Effector memory CD4-positive, alpha-beta T cell (primary cell): ENCODE measurements at regions not wholly inside any gene's neighbourhood (a gene's known extent, or its start where the extent isn't known, plus 50 kb on each side); places are given as distances from the start of the nearest gene placed in this dataset.
"Not testable (repeated sequence)": the region's sequence is repeated elsewhere in the genome, so short reads cannot be mapped to it uniquely, and the experiment has no call there.

Source experiments
- DNase-seq, 3 donors: peaks; one replicate each; pipeline ENCODE4 v3.0.0-alpha.2; 2020
- H3K27ac ChIP-seq: 2 replicates; pipeline ENCODE4 v1.7.0; 2013; ENCODE audit warnings: mild to moderate bottlenecking, low read length, moderate library complexity; ENCODE audit not compliant: insufficient read depth, poor library complexity, severe bottlenecking
- H3K27me3 ChIP-seq: replicated peaks from 2 replicates; pipeline ENCODE4 v1.7.0; 2013; ENCODE audit warnings: mild to moderate bottlenecking, low read length; ENCODE audit not compliant: insufficient read depth, control insufficient read depth, poor library complexity, severe bottlenecking
- H3K36me3 ChIP-seq: 2 replicates; pipeline ENCODE4 v1.7.0; 2013; ENCODE audit warnings: mild to moderate bottlenecking, low read length, moderate library complexity; ENCODE audit not compliant: control insufficient read depth, insufficient read depth
- H3K4me1 ChIP-seq: 2 replicates; pipeline ENCODE4 v1.7.0; 2013; ENCODE audit warnings: low read length, mild to moderate bottlenecking; ENCODE audit not compliant: control insufficient read depth, insufficient read depth, poor library complexity, severe bottlenecking
- H3K4me3 ChIP-seq: 2 replicates; pipeline ENCODE4 v1.7.0; 2013; ENCODE audit warnings: low read length, low read depth, mild to moderate bottlenecking; ENCODE audit not compliant: insufficient read depth, poor library complexity, severe bottlenecking
- H3K9me3 ChIP-seq: 2 replicates; pipeline ENCODE4 v1.7.0; 2013; ENCODE audit warnings: mild to moderate bottlenecking, low read length, moderate library complexity; ENCODE audit not compliant: control insufficient read depth

GRCh38 chr4:27662426-27662825, 801.8 kb downstream of the STIM2 start:
- H3K27ac ChIP-seq, result no peak overlapping the region
- no peaks in the 10 kb centered on the region for H3K27me3 ChIP-seq
- H3K4me1 ChIP-seq, result no peaks in the 10 kb centered on the region
- no peaks in the 10 kb centered on the region for H3K9me3 ChIP-seq
- DNase-seq, result no peak
- H3K4me3 ChIP-seq, result no peak overlapping the region
- H3K36me3 ChIP-seq, result no peaks in the 10 kb centered on the region

DNA sequence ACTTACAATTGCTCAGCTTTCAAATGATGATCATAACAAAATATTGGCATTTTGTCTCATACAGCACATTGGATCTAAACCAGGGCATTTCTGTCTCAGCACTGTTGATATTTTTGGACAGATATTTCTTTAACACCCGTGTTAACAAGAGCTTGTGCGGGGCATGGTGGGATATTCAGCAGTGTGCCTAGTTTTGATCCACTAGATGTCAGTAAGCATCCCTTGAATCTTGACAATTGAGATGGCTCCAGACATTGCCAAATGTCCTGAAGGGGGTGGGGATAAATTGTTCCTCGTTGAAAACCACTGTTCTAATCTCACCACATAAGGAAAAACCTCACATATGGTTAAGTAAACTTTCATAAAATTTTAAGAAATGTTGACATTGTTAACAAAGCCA, 806.3 kb downstream of the STIM2 start:
- Histone ChIP-seq H3K4me3 (no peak overlapping the region), H3K4me1 (no peaks in the 10 kb centered on the region), H3K27me3 (no peaks in the 10 kb centered on the region), H3K9me3 (no peaks in the 10 kb centered on the region), H3K27ac (no peak overlapping the region), H3K36me3 (no peaks in the 10 kb centered on the region)
- DNase-seq, result no peak

- H3K4me3 ChIP-seq, result no peak overlapping the region
- H3K4me1 ChIP-seq, result no peaks in the 10 kb centered on the region
- H3K27me3 ChIP-seq, result no peaks in the 10 kb centered on the region
- no peaks in the 10 kb centered on the region for H3K9me3 ChIP-seq
- H3K27ac ChIP-seq, result no peak overlapping the region
- no peak for DNase-seq
- H3K36me3 ChIP-seq, result no peaks in the 10 kb centered on the region
These were observed 807.4 kb downstream of the STIM2 start for GRCh38 chr4:27668001-27668400.

- no peak overlapping the region for H3K4me3 ChIP-seq
- H3K36me3 ChIP-seq, result no peaks in the 10 kb centered on the region
- no peaks in the 10 kb centered on the region for H3K9me3 ChIP-seq
- H3K4me1 ChIP-seq, result no peaks in the 10 kb centered on the region
- no peaks in the 10 kb centered on the region for H3K27me3 ChIP-seq
- no peak overlapping the region for H3K27ac ChIP-seq
- no peak for DNase-seq
These were observed 817.4 kb downstream of the STIM2 start for GRCh38 chr4:27678027-27678426.

- DNase-seq, result no peak
- H3K4me1 ChIP-seq, result no peaks in the 10 kb centered on the region
- no peaks in the 10 kb centered on the region for H3K9me3 ChIP-seq
- H3K4me3 ChIP-seq, result no peak overlapping the region
- H3K36me3 ChIP-seq, result no peaks in the 10 kb centered on the region
- no peak overlapping the region for H3K27ac ChIP-seq
- H3K27me3 ChIP-seq, result no peaks in the 10 kb centered on the region
These were observed 824.0 kb downstream of the STIM2 start for GRCh38 chr4:27684610-27685011.

GRCh38 chr4:27685091-27685490, 824.5 kb downstream of the STIM2 start:
- Histone ChIP-seq H3K9me3 (no peaks in the 10 kb centered on the region), H3K36me3 (no peaks in the 10 kb centered on the region), H3K27ac (no peak overlapping the region), H3K4me1 (no peaks in the 10 kb centered on the region), H3K4me3 (no peak overlapping the region), H3K27me3 (no peaks in the 10 kb centered on the region)
- no peak for DNase-seq

DNA sequence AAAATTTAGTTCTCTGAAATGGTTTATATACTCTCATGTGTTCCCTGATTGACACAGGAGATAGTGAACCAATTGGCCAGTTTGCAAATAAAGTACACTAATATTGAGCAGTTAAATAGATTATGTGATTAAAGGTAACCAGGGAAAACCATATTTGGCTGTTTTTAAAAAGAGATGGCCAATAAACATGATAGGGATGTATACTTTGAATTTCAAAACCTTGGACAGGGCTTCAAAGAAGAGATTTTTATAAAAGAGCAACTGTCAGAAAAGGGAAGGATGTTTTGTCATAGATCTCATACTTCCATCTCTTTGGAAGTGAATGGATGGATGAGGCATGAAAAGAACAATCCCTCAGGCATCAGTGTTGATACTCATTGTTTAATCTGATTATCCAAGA, 825.3 kb downstream of the STIM2 start:
- Histone ChIP-seq H3K4me1 (no peaks in the 10 kb centered on the region), H3K27ac (no peak overlapping the region), H3K4me3 (no peak overlapping the region), H3K36me3 (no peaks in the 10 kb centered on the region), H3K9me3 (no peaks in the 10 kb centered on the region), H3K27me3 (no peaks in the 10 kb centered on the region)
- no peak for DNase-seq

GRCh38 chr4:27692158-27692557, 831.5 kb downstream of the STIM2 start:
- Histone ChIP-seq H3K27ac (no peak overlapping the region), H3K27me3 (no peaks in the 10 kb centered on the region), H3K36me3 (no peaks in the 10 kb centered on the region), H3K4me1 (no peaks in the 10 kb centered on the region), H3K9me3 (no peaks in the 10 kb centered on the region), H3K4me3 (no peak overlapping the region)
- DNase-seq, result no peak

DNA sequence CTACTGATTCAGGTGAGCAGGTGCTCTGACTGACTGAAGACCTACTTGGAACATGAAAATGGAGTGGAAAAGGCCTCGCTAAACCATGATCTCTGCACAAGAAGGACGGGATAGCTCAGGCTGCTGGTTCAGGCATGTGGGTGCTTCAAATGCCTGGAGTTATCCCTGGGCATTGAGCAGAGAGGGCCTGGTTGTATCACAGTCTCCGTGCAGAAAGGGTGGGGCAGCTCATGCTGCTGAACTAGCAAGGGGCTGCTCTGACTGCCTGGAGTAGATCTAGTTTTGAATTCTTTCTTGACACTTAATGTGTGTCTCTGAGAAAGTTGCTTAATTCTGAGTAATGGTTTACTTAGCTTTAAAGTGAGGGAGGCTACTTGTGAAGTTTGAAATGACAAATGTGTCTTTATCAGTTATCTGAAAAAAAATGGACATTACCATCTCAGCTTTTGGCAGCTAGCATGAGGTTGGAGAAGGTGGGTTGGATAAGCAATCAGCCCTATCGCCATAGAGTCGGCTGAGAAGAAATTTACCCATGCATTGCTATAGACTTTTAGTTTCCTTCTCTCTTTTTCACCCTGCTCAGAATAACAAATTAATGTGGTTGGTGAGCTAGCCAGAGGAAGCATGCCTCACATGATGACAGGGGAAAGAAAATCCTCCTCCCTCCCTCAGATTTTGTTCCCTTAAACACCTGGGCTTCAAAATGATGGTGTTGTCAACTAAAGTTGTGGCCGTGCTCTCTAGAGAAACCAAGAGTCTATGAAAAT, 832.4 kb downstream of the STIM2 start:
- H3K9me3 ChIP-seq, result no peaks in the 10 kb centered on the region
- H3K4me3 ChIP-seq, result no peak overlapping the region
- H3K36me3 ChIP-seq, result no peaks in the 10 kb centered on the region
- H3K27ac ChIP-seq, result no peak overlapping the region
- DNase-seq, result no peak
- H3K27me3 ChIP-seq, result no peaks in the 10 kb centered on the region
- H3K4me1 ChIP-seq, result no peaks in the 10 kb centered on the region

DNA sequence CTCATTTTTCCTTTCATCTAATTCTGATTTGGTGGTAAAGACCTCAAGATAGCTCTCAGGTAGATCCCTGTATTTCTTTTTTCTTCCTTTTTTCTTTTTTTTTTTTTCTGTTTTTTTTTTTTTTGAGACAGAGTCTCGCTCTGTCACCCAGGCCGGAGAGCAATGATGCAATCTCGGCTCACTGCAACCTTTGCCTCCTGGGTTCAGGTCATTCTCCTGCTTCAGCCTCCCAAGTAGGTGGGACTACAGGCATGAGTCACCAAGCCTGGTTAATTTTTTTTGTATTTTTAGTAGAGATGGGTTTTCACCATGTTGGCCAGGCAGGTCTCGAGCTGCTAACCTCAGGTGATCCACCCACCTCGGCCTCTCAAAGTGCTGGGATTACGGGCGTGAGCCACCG, 835.6 kb downstream of the STIM2 start:
- not testable (repeated sequence) for DNase-seq

More for the DNA sequence above, 835.6 kb downstream of the STIM2 start:
- H3K4me3 ChIP-seq, H3K4me1 ChIP-seq, H3K27me3 ChIP-seq, H3K36me3 ChIP-seq, H3K9me3 ChIP-seq, H3K27ac ChIP-seq: not testable (repeated sequence)
